ENCODE measurements at regions not wholly inside any gene's neighbourhood (a gene's known extent, or its start where the extent isn't known, plus 50 kb on each side); places are given as distances from the start of the nearest gene placed in this dataset.
"Not testable (repeated sequence)": the region's sequence is repeated elsewhere in the genome, so short reads cannot be mapped to it uniquely, and the experiment has no call there.

- no peak overlapping the region for H3K4ac ChIP-seq (ENCODE audit: low read depth, low read length)
- no peak overlapping the region for H4K5ac ChIP-seq (ENCODE audit: low read length)
- H2BK15ac ChIP-seq (replicated peaks; ENCODE audit: low read depth) = no peak overlapping the region
- H3K56ac ChIP-seq (ENCODE audit: low read length) = peak overlapping the region; percentile 65
- no CpG with 5 or more reads among the region's 6 CpGs for WGBS (ENCODE audit: extremely low coverage, insufficient coverage, low lambda C conversion rate)
- peaks cover 15% of the 10 kb centered on the region for H3K4me1 ChIP-seq (ENCODE audit: control insufficient read depth, low read depth, low read length)
- H3K27ac ChIP-seq (ENCODE audit: low read depth, low read length) = no peak overlapping the region
- no peak for DNase-seq
- H3K36me3 ChIP-seq (ENCODE audit: control insufficient read depth, insufficient read depth, low read length) = no peaks in the 10 kb centered on the region
- no peaks in the 10 kb centered on the region for H3K27me3 ChIP-seq (ENCODE audit: insufficient read depth, low read length, poor library complexity)
- no peak overlapping the region for H3K23ac ChIP-seq (ENCODE audit: low read length)
- no peaks in the 10 kb centered on the region for H3K79me2 ChIP-seq (ENCODE audit: control insufficient read depth, insufficient read depth, low read length)
- no peak overlapping the region for H3K9ac ChIP-seq (ENCODE audit: low read length)
- no peak overlapping the region for H3K4me2 ChIP-seq (ENCODE audit: low read length)
- peak overlapping the region; percentile 2 for H2AK5ac ChIP-seq (ENCODE audit: low read length)
- H2BK120ac ChIP-seq (ENCODE audit: low read depth, low read length) = no peak overlapping the region
- H2BK5ac ChIP-seq (ENCODE audit: low read length) = no peak overlapping the region
- no peak overlapping the region for H4K8ac ChIP-seq (ENCODE audit: low read depth, low read length)
- no peaks in the 10 kb centered on the region for H3K79me1 ChIP-seq (ENCODE audit: low read length)
- H3K4me3 ChIP-seq (ENCODE audit: low read length) = no peak overlapping the region
- H3K18ac ChIP-seq (ENCODE audit: low read length) = peak overlapping the region; percentile 52
Measured at GRCh38 chr10:35872671-35873070, 230.6 kb upstream of the FZD8 start.

GRCh38 chr10:35870665-35871310, 228.7 kb upstream of the FZD8 start:
- Histone ChIP-seq H3K4me2 (ENCODE audit: low read length) (no peak overlapping the region), H3K36me3 (ENCODE audit: control insufficient read depth, insufficient read depth, low read length) (no peaks in the 10 kb centered on the region), H3K23ac (ENCODE audit: low read length) (no peak overlapping the region), H3K27ac (ENCODE audit: low read depth, low read length) (no peak overlapping the region), H4K8ac (ENCODE audit: low read depth, low read length) (no peak overlapping the region), H3K9ac (ENCODE audit: low read length) (no peak overlapping the region), H3K18ac (ENCODE audit: low read length) (peak overlapping the region; percentile 3), H3K79me1 (ENCODE audit: low read length) (no peaks in the 10 kb centered on the region), H3K27me3 (ENCODE audit: insufficient read depth, low read length, poor library complexity) (no peaks in the 10 kb centered on the region), H4K5ac (ENCODE audit: low read length) (no peak overlapping the region), H3K4ac (ENCODE audit: low read depth, low read length) (no peak overlapping the region), H3K56ac (ENCODE audit: low read length) (peak overlapping the region; percentile 25), H3K4me1 (ENCODE audit: control insufficient read depth, low read depth, low read length) (peaks cover 11% of the 10 kb centered on the region), H2BK5ac (ENCODE audit: low read length) (no peak overlapping the region), H2BK120ac (ENCODE audit: low read depth, low read length) (no peak overlapping the region), H2BK15ac (replicated peaks; ENCODE audit: low read depth) (no peak overlapping the region), H2AK5ac (ENCODE audit: low read length) (no peak overlapping the region), H3K79me2 (ENCODE audit: control insufficient read depth, insufficient read depth, low read length) (no peaks in the 10 kb centered on the region), H3K4me3 (ENCODE audit: low read length) (no peak overlapping the region)
- DNase-seq = no peak
- no CpG with 5 or more reads among the region's 5 CpGs for WGBS (ENCODE audit: extremely low coverage, insufficient coverage, low lambda C conversion rate)

- not testable (repeated sequence) for H3K36me3 ChIP-seq (ENCODE audit: control insufficient read depth, insufficient read depth, low read length); H3K4me1 ChIP-seq (ENCODE audit: control insufficient read depth, low read depth, low read length); H3K23ac ChIP-seq (ENCODE audit: low read length); H3K79me2 ChIP-seq (ENCODE audit: control insufficient read depth, insufficient read depth, low read length); H3K79me1 ChIP-seq (ENCODE audit: low read length); H3K4ac ChIP-seq (ENCODE audit: low read depth, low read length); H2BK120ac ChIP-seq (ENCODE audit: low read depth, low read length); H4K5ac ChIP-seq (ENCODE audit: low read length); H3K9ac ChIP-seq (ENCODE audit: low read length); H3K4me3 ChIP-seq (ENCODE audit: low read length); H3K18ac ChIP-seq (ENCODE audit: low read length); H3K56ac ChIP-seq (ENCODE audit: low read length); H2BK15ac ChIP-seq (replicated peaks; ENCODE audit: low read depth); H3K4me2 ChIP-seq (ENCODE audit: low read length); H3K27me3 ChIP-seq (ENCODE audit: insufficient read depth, low read length, poor library complexity); H4K8ac ChIP-seq (ENCODE audit: low read depth, low read length); H2AK5ac ChIP-seq (ENCODE audit: low read length); H3K27ac ChIP-seq (ENCODE audit: low read depth, low read length); H2BK5ac ChIP-seq (ENCODE audit: low read length)
- DNase-seq = peak; percentile 51
- no CpG with 5 or more reads among the region's 25 CpGs for WGBS (ENCODE audit: extremely low coverage, insufficient coverage, low lambda C conversion rate)
Measured at GRCh38 chr10:35858676-35859283, 216.7 kb upstream of the FZD8 start.

- Histone ChIP-seq H3K27me3 (ENCODE audit: insufficient read depth, low read length, poor library complexity) (no peaks in the 10 kb centered on the region), H3K36me3 (ENCODE audit: control insufficient read depth, insufficient read depth, low read length) (no peaks in the 10 kb centered on the region), H3K79me2 (ENCODE audit: control insufficient read depth, insufficient read depth, low read length) (no peaks in the 10 kb centered on the region), H3K18ac (ENCODE audit: low read length) (no peak overlapping the region), H3K4me3 (ENCODE audit: low read length) (no peak overlapping the region), H3K27ac (ENCODE audit: low read depth, low read length) (no peak overlapping the region), H2AK5ac (ENCODE audit: low read length) (no peak overlapping the region), H3K4me2 (ENCODE audit: low read length) (no peak overlapping the region), H4K8ac (ENCODE audit: low read depth, low read length) (no peak overlapping the region), H2BK5ac (ENCODE audit: low read length) (no peak overlapping the region), H3K23ac (ENCODE audit: low read length) (no peak overlapping the region), H3K9ac (ENCODE audit: low read length) (no peak overlapping the region), H2BK120ac (ENCODE audit: low read depth, low read length) (no peak overlapping the region), H2BK15ac (replicated peaks; ENCODE audit: low read depth) (no peak overlapping the region), H3K56ac (ENCODE audit: low read length) (no peak overlapping the region), H3K79me1 (ENCODE audit: low read length) (no peaks in the 10 kb centered on the region), H3K4ac (ENCODE audit: low read depth, low read length) (no peak overlapping the region), H4K5ac (ENCODE audit: low read length) (no peak overlapping the region), H3K4me1 (ENCODE audit: control insufficient read depth, low read depth, low read length) (no peaks in the 10 kb centered on the region)
- no peak for DNase-seq
- WGBS (ENCODE audit: extremely low coverage, insufficient coverage, low lambda C conversion rate) = no CpG with 5 or more reads among the region's 1 CpG
Measured at GRCh38 chr10:35857860-35858259, 215.8 kb upstream of the FZD8 start.

- no peak overlapping the region for H3K56ac ChIP-seq (ENCODE audit: low read length)
- H3K23ac ChIP-seq (ENCODE audit: low read length) = no peak overlapping the region
- no CpG with 5 or more reads among the region's 1 CpG for WGBS (ENCODE audit: extremely low coverage, insufficient coverage, low lambda C conversion rate)
- H3K18ac ChIP-seq (ENCODE audit: low read length) = no peak overlapping the region
- no peaks in the 10 kb centered on the region for H3K4me1 ChIP-seq (ENCODE audit: control insufficient read depth, low read depth, low read length)
- H2BK5ac ChIP-seq (ENCODE audit: low read length) = no peak overlapping the region
- no peaks in the 10 kb centered on the region for H3K36me3 ChIP-seq (ENCODE audit: control insufficient read depth, insufficient read depth, low read length)
- H3K27ac ChIP-seq (ENCODE audit: low read depth, low read length) = no peak overlapping the region
- H3K79me1 ChIP-seq (ENCODE audit: low read length) = no peaks in the 10 kb centered on the region
- H2BK120ac ChIP-seq (ENCODE audit: low read depth, low read length) = no peak overlapping the region
- H3K27me3 ChIP-seq (ENCODE audit: insufficient read depth, low read length, poor library complexity) = no peaks in the 10 kb centered on the region
- H2BK15ac ChIP-seq (replicated peaks; ENCODE audit: low read depth) = no peak overlapping the region
- H4K8ac ChIP-seq (ENCODE audit: low read depth, low read length) = no peak overlapping the region
- H3K4ac ChIP-seq (ENCODE audit: low read depth, low read length) = no peak overlapping the region
- H2AK5ac ChIP-seq (ENCODE audit: low read length) = no peak overlapping the region
- H3K4me2 ChIP-seq (ENCODE audit: low read length) = no peak overlapping the region
- H3K79me2 ChIP-seq (ENCODE audit: control insufficient read depth, insufficient read depth, low read length) = no peaks in the 10 kb centered on the region
- no peak overlapping the region for H4K5ac ChIP-seq (ENCODE audit: low read length)
- no peak overlapping the region for H3K4me3 ChIP-seq (ENCODE audit: low read length)
- no peak for DNase-seq
- no peak overlapping the region for H3K9ac ChIP-seq (ENCODE audit: low read length)
Measured at GRCh38 chr10:35855155-35855947, 213.3 kb upstream of the FZD8 start.
